ENCODE measurements at regions not wholly inside any gene's neighbourhood (a gene's known extent, or its start where the extent isn't known, plus 50 kb on each side); places are given as distances from the start of the nearest gene placed in this dataset.
"Not testable (repeated sequence)": the region's sequence is repeated elsewhere in the genome, so short reads cannot be mapped to it uniquely, and the experiment has no call there.

- no peak for DNase-seq (ENCODE audit: low read depth)
- H3K4me3 ChIP-seq (ENCODE audit: low read length) = no peak overlapping the region
- no peak for TF ChIP-seq CTCF (conservative IDR thresholded peaks at IDR 0.05; ENCODE audit: low read length)
Measured at GRCh38 chr4:38411981-38412536, 251.9 kb upstream of the KLF3 start.

GRCh38 chr4:38413524-38414341 is 250.3 kb upstream of the KLF3 start:
- no peak for TF ChIP-seq CTCF (conservative IDR thresholded peaks at IDR 0.05; ENCODE audit: low read length)
- DNase-seq (ENCODE audit: low read depth) = no peak
- H3K4me3 ChIP-seq (ENCODE audit: low read length) = no peak overlapping the region

- DNase-seq (ENCODE audit: low read depth) = no peak
- no peak overlapping the region for H3K4me3 ChIP-seq (ENCODE audit: low read length)
- no peak for TF ChIP-seq CTCF (conservative IDR thresholded peaks at IDR 0.05; ENCODE audit: low read length)
Measured at GRCh38 chr4:38414410-38414809, 249.6 kb upstream of the KLF3 start.

GRCh38 chr4:38415682-38416081 is 248.3 kb upstream of the KLF3 start:
- no peak for TF ChIP-seq CTCF (conservative IDR thresholded peaks at IDR 0.05; ENCODE audit: low read length)
- no peak overlapping the region for H3K4me3 ChIP-seq (ENCODE audit: low read length)
- no peak for DNase-seq (ENCODE audit: low read depth)

GRCh38 chr4:38416450-38417014 is 247.5 kb upstream of the KLF3 start:
- no peak for DNase-seq (ENCODE audit: low read depth)
- no peak overlapping the region for H3K4me3 ChIP-seq (ENCODE audit: low read length)
- no peak for TF ChIP-seq CTCF (conservative IDR thresholded peaks at IDR 0.05; ENCODE audit: low read length)

GRCh38 chr4:38420254-38420653 is 243.7 kb upstream of the KLF3 start:
- not testable (repeated sequence) for DNase-seq (ENCODE audit: low read depth); H3K4me3 ChIP-seq (ENCODE audit: low read length)

- H3K4me3 ChIP-seq (ENCODE audit: low read length) = no peak overlapping the region
- no peak for TF ChIP-seq CTCF (conservative IDR thresholded peaks at IDR 0.05; ENCODE audit: low read length)
- no peak for DNase-seq (ENCODE audit: low read depth)
Measured at GRCh38 chr4:38422850-38423249, 241.1 kb upstream of the KLF3 start.

Data from AG10803 (cell line).